Amniotic epithelial cell (primary cell): ENCODE measurements at regions not wholly inside any gene's neighbourhood (a gene's known extent, or its start where the extent isn't known, plus 50 kb on each side); places are given as distances from the start of the nearest gene placed in this dataset.

ENCODE experiments used
- DNase-seq: peaks from one replicate; pipeline ENCODE4 v3.0.0-alpha.2; 2010; ENCODE audit warnings: low read depth

- DNase-seq: no peak
These were observed 556.7 kb downstream of the TYW1 start for GRCh38 chr7:67553378-67553777.

DNA sequence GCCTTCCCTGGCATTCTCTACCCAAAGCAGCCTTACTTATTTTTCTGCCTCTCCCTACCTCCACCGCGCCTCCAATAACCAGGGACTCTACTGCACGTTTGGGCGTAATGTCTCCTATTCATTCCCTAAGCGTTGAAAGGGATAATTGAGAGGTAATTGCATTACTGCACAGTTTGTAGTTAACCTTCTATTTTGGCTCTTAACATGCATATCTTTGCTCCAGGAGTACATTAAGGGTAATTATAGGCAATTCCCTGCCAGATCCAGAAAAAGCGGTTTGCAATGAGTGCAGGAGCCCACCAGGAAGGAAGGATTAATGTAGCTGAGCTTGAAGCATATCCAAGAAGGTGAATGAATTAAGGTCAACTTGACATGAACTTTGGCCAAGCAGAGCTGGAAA is 558.4 kb downstream of the TYW1 start:
- no peak for DNase-seq

DNA sequence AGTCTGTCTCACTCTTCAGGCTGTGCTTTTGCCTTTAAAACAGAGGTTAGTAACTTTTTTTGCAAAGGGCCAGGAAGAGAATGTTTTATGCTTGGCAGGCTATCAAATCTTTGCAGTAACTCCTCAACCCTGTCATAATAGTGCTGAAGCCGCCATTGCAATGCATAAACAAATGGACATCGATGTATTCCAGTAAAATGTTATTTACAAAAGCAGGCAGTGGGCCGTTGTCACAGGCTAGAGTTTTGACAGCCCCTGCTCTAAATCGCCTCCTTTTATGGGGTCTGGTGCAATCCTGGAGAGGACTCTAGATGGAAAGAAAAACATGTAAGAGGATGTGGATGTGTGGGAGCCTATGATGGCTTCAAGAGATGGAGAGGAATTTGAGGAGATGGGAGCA is 568.3 kb downstream of the TYW1 start:
- no peak for DNase-seq

DNA sequence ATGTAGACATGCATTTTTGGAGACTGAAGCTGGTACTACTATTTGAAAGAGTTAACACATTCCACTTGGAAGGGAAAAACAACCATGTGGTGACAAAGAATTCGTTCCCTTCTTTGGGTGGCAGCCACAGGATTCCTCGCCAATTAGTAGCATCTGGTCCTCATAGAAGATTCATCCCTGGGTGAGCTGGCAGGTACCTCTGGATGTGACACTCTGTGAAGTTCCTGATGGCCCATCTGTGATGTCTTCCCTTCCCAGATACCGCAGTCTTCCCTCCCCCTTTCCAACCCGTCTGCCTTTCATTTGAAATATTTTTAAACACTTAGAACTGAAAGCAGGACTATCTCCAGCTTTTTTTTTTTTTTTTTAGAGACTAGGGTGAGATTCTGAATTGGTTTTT is 569.5 kb downstream of the TYW1 start:
- DNase-seq: no peak

DNA sequence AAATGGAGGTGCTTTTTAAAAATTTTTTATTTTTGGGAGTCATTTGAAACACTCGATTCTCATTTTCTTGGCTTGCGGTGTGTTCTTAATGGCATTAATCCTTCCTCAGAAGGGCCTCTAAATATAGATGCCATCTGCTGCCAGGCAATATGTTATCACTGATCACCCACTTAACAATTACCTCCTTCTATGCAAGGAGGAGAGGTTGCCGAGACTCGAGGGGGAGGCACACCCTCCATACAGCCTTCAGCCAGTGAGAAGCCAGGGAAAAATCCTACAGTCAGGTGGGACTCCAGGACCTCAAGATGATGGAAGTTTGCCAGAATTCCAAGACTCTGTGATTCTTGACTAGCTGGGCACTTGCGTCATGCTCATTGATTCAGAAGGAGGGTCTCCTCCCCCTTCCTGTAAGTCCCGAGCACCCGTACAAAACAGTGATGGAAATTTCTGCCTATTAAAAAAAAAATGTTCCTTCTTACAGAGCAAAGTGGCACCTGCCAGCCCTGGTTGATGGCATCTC is 574.5 kb downstream of the TYW1 start:
- no peak for DNase-seq

- DNase-seq: no peak
These were observed 577.0 kb downstream of the TYW1 start for GRCh38 chr7:67573639-67574038.

DNA sequence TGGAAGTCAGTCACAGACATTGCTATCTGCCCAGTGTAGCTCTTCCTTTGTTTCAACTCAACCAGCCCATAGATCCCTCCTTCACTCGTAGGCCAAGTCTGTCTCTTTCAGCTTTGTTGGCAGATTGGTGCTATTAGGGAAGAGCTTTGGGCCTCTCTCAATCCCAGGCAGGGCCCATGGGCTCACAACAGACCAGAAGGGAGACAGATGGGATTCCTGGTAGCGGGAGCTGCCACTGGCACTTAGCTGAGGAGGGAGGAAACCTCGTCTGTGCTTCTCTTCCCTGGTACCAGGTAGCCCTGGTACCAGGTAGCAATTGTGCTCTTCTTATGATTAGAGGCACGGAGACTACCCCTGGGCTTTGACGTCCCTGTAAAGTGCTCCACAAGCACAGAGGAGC is 592.0 kb downstream of the TYW1 start:
- DNase-seq: no peak

DNA sequence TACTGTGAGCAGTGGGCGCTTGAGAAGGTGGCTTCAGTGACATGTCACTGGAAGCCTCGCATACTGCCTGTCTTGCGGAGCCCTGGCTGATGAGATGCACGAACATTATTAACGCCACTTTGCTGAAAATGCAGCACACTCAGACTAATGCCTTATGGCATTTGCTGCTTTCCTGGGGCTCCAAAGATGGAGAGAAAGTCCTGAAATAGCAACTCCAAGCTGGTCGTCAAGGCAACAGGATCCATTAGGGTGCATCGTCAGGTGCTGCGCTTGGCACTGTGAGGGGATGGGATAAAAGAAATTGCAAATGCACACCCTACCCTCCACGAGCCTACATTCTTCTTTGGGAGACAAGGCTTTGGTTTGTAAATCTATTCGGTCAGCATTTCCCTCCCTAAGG is 592.5 kb downstream of the TYW1 start:
- DNase-seq: no peak

- DNase-seq: no peak
These were observed 594.0 kb downstream of the TYW1 start for GRCh38 chr7:67590649-67591048.

GRCh38 chr7:67593794-67594193 is 597.2 kb downstream of the TYW1 start:
- DNase-seq: no peak

GRCh38 chr7:67595431-67596180 is 599.0 kb downstream of the TYW1 start:
- DNase-seq: no peak

DNA sequence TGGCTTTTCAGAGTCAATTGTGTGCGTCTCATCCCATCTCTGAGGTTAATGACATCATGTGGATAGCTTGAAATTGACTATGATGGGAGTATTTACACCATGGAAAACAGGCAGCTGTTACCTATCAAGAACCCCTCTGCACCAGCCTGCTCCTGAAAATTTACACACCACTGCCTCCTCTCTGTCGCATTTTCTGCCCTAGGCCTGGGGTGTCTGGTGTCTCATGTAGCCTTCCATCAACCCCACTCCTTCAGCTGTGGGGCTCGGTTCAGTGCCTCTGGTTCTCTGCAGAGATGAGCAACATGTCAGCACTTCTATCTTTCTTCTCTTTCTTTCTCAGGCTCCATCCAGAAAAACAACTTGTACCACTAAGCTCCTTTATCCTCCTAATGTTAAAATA is 600.5 kb downstream of the TYW1 start:
- no peak for DNase-seq

DNA sequence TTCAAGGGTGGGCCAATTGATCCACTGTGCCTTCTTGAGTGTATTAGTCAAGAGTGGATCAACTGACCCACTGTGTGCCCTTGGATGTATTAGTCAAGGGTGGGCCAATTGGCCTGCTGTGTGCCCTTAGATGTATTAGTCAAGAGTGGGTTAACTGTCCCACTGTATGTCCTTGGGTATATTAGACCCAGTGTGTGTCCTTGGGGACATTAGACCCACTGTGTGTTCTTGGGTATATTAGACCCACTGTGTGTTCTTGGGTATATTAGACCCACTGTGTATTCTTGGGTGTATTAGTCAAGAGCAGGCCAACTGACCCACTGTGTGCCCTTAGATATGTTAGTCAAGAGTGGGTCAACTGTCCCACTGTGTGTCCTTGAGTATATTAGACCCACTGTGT is 601.8 kb downstream of the TYW1 start:
- DNase-seq: no peak

DNA sequence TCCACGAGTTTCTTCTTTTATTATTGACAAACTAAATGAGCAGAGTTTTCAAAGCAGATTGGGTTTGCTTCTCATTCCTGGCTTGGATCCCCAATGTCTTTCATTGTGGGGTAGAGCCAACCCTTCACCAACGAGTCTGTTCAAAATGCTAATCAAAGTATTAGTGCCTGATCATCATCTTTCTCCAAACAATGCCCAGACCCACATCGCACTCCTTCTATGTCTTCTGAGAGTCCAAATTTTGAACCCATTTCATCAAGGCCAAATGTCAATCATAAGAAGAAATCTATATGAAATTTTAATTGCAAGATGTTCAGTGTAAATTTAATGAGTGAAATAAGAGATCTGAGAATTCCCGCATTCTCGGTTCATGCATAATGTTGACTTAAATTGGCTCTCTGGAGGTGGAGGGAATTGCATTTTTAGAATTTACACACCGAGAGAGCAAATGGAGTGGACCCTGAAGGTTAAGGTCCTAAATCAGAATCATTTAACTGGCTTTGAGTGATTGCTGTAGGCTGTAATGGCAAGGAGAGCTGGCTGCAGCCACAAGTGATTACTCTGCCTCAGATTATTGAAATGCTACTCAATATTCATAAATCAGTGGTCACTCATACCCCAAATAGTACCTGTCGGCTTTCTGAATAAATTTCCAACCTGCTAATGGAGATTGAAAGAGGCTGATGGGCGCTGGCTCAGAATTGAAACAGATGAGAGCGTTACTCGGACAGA is 602.9 kb downstream of the TYW1 start:
- DNase-seq: no peak

DNA sequence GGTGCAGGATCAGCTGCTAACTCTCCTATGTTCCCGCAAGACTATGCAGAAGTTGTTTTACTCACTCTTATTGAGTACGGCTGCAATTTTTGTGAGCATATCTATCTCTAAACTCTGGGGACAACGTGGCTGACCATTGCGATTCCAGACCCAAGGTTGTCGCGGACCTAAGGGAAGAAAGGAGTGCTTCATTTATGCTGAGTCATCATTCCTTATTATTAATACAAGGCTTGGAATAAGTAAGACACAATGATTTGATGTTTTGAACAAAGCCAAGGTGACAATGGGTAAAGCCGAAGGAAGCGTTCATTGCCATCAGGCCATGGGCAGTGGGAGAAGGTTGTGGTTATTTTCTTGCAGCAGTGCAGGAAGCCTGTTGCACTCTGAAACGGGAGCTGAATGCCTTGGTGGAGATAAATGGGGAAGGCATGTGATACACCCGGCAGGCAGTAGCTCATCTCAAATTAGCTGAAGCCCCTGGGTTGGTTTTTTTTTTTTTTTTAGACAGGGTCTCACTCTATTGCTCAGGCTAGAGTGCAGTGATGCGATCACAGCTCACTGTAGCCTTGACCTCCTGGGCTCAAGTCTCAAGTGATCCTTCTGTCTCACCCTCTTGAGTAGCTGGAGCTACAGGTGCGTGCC is 605.7 kb downstream of the TYW1 start:
- DNase-seq: no peak

DNA sequence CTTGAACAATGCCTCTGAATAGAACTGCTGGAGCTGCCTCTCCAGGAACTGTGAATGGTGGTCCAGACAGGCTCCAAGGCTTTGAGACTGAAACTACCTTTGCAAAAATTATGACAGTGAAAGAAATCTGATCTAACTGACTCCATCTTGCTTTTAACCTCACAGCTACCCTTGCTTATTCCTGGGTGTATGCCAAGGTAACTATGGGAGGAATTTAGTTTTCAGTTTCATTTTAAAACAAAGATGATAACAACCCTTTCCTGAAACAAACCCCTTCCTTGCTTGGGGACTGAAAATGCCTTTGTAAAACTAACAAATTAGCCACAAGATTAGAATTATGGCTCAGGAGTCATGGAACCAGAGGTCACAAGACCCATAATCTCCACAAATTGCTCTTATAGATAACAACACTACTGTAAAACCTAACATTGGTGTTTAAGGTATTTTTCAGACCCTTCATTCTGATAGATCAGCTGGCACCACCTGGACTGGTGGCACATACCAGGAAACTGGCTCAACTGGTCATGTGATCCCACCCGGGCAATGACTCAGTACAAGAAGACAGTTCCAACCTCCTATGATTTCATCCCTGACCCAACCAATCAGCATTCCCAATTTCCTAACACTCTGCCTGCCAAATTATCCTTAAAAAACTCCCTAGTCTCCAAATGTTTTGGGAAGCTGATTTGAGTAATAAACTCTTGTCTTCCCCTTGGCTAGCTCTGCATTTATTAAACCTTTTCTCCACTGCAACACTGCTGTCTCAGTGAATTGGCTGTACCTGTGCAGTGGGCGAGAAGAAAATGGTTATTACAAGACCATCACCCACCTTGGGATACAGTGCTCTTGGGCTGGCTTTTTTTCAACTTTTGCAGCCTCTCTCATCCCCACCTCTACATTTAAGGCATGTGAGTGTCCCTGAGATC is 608.1 kb downstream of the TYW1 start:
- DNase-seq: no peak

DNA sequence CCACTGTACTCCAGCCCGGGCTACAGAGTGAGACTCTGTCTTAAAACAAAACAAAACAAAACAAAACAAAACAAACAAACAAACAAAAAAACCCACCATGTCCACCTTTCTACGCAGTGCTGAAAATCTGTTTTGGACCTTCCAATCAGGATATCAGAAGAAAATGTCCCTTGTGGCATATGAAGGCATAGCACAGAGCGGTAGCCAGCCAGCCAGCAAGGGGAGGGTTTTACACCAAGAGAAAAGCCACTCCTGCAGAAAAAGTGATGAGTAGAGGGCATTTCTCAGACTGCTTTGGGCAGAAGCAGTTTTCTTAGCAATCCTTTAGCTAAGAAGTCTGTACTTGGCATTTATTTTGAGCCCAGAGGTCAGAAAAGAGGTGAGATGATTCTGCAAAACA is 612.2 kb downstream of the TYW1 start:
- DNase-seq: no peak

DNA sequence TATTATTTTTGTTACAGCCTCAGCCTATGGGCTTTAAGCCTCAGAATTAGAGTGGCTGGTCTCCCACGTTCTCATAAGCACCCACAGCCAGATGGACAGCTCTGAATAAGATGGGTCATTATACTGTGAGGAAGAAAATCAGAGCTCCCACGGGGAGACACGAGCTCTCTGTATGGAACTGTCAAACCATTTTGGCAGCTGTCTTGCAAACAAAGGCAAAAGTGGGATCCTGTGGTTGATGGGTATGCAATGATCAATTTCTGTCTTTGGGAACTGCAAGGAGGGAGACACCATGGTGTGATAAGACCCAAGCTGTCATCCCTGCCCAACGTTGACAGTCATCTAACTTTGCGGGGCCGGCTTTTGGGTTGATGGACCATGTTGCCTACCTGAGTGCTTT is 614.3 kb downstream of the TYW1 start:
- DNase-seq: no peak

- no peak for DNase-seq
These were observed 618.2 kb downstream of the TYW1 start for GRCh38 chr7:67614843-67615242.

DNA sequence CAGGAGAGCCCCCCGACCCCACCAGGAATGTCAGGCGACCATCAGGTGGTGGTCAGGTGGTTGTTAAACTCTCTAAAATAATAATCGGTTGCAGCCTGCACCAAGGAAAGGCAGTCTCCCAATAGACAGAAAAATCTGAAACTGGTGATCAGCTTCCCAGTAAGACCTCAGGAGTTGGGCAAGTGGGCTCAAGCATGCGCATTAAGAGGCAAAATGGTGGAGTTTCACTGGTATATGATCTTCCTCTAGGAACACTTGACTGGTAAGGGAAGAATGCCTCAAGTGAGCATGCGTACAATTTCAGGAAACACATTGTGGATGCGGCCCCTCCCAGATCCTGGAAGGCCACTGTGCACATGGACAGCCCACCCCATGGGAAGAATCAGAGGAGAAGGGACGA is 619.9 kb downstream of the TYW1 start:
- no peak for DNase-seq

DNA sequence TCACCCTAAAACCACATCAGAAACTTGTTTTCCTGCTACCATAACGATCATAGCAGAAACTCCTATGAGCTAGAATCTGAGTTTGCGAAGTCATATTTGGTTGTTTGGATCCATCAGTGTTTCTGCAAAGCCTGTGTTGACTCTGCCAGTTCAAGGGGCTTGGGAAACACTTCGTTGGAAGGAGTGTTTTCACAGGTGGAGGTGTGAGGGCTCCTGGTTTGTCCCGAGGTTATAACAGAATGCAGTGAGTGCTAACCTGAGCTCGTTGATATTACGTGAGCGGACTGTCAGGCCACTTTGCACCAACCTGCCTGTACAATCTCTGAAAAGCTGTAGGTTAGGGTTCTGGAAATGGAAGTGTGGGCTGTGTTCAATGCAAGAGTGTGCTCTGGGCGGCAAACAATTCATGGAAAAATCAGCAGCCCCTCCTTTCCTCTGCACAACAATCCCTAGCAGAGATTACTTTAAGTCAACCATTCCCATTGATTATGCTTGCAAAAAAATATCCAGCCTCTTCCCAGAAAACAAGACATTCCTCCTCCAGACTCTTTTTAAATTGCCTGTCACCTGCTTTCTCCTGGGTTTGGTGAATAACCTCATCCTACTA is 622.0 kb downstream of the TYW1 start:
- no peak for DNase-seq

GRCh38 chr7:67619175-67619574 is 622.5 kb downstream of the TYW1 start:
- no peak for DNase-seq
